Endothelial cell of umbilical vein (primary cell): ENCODE measurements at regions not wholly inside any gene's neighbourhood (a gene's known extent, or its start where the extent isn't known, plus 50 kb on each side); places are given as distances from the start of the nearest gene placed in this dataset.

Experiments used
- BruUV-seq: library from RNA; stranded (reverse); fragments of 400-500 nt; replicated peaks from 2 replicates; lab custom pipeline; 2021; lab: Mats Ljungman, UMichigan
- CTCF ChIA-PET: fragments of 300-600, 350-600 bp; sonication (Branson Sonifier 250); formaldehyde crosslinking; loops from one replicate; lab custom pipeline; 2021; ENCODE audit warnings: antibody characterized with exemption, inconsistent platforms; lab: Charles Lee
- POLR2A ChIA-PET: fragments of 300-600, 350-600 bp; sonication (Branson Sonifier 250); formaldehyde crosslinking; loops from one replicate; lab custom pipeline; 2021; ENCODE audit warnings: antibody characterized with exemption, inconsistent platforms; lab: Charles Lee
- DNase-seq: peaks from one replicate; pipeline ENCODE4 v3.0.0-alpha.2; 2011; ENCODE audit warnings: low read depth, low spot score
- FAIRE-seq: peaks from 2 replicates; lab custom pipeline; 2011; peaks lifted over from hg19 to GRCh38; lab: Jason Lieb, UNC
- H2AFZ ChIP-seq: 2 replicates; pipeline ENCODE4 v1.6.0; 2012; ENCODE audit warnings: low read depth, low read length, control low read depth, inconsistent platforms
- H3K27ac ChIP-seq: 2 replicates; pipeline ENCODE4 v1.5.1; 2011; ENCODE audit warnings: low read depth, mild to moderate bottlenecking, control low read depth, low read length, moderate library complexity; ENCODE audit not compliant: insufficient read depth
- H3K27me3 ChIP-seq, 2 experiments: 2 replicates each; pipeline versions ENCODE4 v1.6.0 to v1.6.1; 2011; ENCODE audit warnings: low read length in 2 of 2, mixed read lengths in 1 of 2; ENCODE audit not compliant: control insufficient read depth in 2 of 2, insufficient read depth in 2 of 2
- H3K36me3 ChIP-seq, 2 experiments: 2 replicates in 1 of 2; 3 replicates in 1 of 2; pipeline ENCODE4 v1.5.1; 2011; ENCODE audit warnings: low read length in 2 of 2, mild to moderate bottlenecking in 1 of 2, moderate library complexity in 1 of 2; ENCODE audit not compliant: control insufficient read depth in 2 of 2, insufficient read depth in 2 of 2; ENCODE audit errors: extremely low read depth in 1 of 2
- H3K4me1 ChIP-seq: 3 replicates; pipeline ENCODE4 v1.5.1; 2011; ENCODE audit warnings: mild to moderate bottlenecking, low read length; ENCODE audit not compliant: control insufficient read depth, insufficient read depth; ENCODE audit errors: extremely low read depth
- H3K4me2 ChIP-seq: 2 replicates; pipeline ENCODE4 v1.6.1; 2011; ENCODE audit warnings: low read length, control low read depth, mixed read lengths; ENCODE audit not compliant: insufficient read depth
- H3K4me3 ChIP-seq, 3 experiments: fragments of 200-600 bp in 1 of 3; sonication (generic), shearing (Covaris generic) in 1 of 3; replicated peaks in 1 of 3; 2 replicates each; pipeline ENCODE4 v1.5.1; 2011 to 2016; ENCODE audit warnings: control low read depth in 3 of 3, low read length in 3 of 3, mild to moderate bottlenecking in 2 of 3, inconsistent platforms in 1 of 3, low read depth in 1 of 3, moderate library complexity in 1 of 3; ENCODE audit not compliant: insufficient read depth in 1 of 3
- H3K79me2 ChIP-seq: 2 replicates; pipeline ENCODE4 v1.6.0; 2012; ENCODE audit warnings: low read length, inconsistent platforms; ENCODE audit not compliant: control insufficient read depth, insufficient read depth
- H3K9ac ChIP-seq: replicated peaks from 2 replicates; pipeline ENCODE3; 2011; ENCODE audit warnings: low read length, control low read depth; ENCODE audit not compliant: insufficient read depth; ENCODE audit errors: extremely low read depth
- H3K9me1 ChIP-seq: replicated peaks from 3 replicates; pipeline ENCODE4 v1.6.0; 2011; ENCODE audit warnings: mild to moderate bottlenecking, low read length; ENCODE audit not compliant: control insufficient read depth, insufficient read depth; ENCODE audit errors: extremely low read depth
- H3K9me3 ChIP-seq: replicated peaks from 2 replicates; pipeline ENCODE4 v1.5.1; 2012; ENCODE audit warnings: low read length, inconsistent platforms; ENCODE audit not compliant: control insufficient read depth, insufficient read depth
- H4K20me1 ChIP-seq: replicated peaks from 2 replicates; pipeline ENCODE3; 2011; ENCODE audit warnings: mild to moderate bottlenecking, low read length; ENCODE audit not compliant: control insufficient read depth, insufficient read depth; ENCODE audit errors: extremely low read depth
- EZH2 ChIP-seq: IDR thresholded peaks from 2 replicates; pipeline ENCODE4 v1.6.1; 2012; ENCODE audit warnings: borderline replicate concordance, low read depth, mild to moderate bottlenecking, moderate library complexity, low read length, inconsistent platforms; ENCODE audit not compliant: severe bottlenecking
- FOS ChIP-seq: IDR thresholded peaks from 2 replicates; pipeline ENCODE4 v1.6.1; 2011; ENCODE audit warnings: mild to moderate bottlenecking, low read length, moderate library complexity, borderline replicate concordance; ENCODE audit not compliant: insufficient read depth
- GATA2 ChIP-seq: IDR thresholded peaks from 2 replicates; pipeline ENCODE4 v1.7.0; 2011; ENCODE audit warnings: low read depth, mild to moderate bottlenecking, moderate library complexity, mixed read lengths, low read length; ENCODE audit not compliant: insufficient read length, insufficient read depth
- JUN ChIP-seq: IDR thresholded peaks from 2 replicates; pipeline ENCODE4 v1.6.1; 2011; ENCODE audit warnings: borderline replicate concordance, low read depth; ENCODE audit not compliant: insufficient read length, insufficient read depth
- MYC ChIP-seq: IDR thresholded peaks from one replicate; pipeline ENCODE4 v1.6.1; 2011; ENCODE audit warnings: mild to moderate bottlenecking, low read depth, low read length
- POLR2A ChIP-seq: IDR thresholded peaks from 2 replicates; pipeline ENCODE4 v1.6.1; 2012; ENCODE audit warnings: low read depth, mild to moderate bottlenecking, control low read depth, low read length
- POLR2AphosphoS5 ChIP-seq: IDR thresholded peaks from 2 replicates; pipeline ENCODE4 v1.6.1; 2012; ENCODE audit warnings: low read depth, mild to moderate bottlenecking, control low read depth, low read length, moderate library complexity; ENCODE audit not compliant: insufficient read depth
- dilution Hi-C: fragments of 300-500 bp; cut with MboI; formaldehyde crosslinking; loops from one replicate; pipeline ENCODE4 v1.15.0; 2019; ENCODE audit warnings: low sequenced_read_pairs; ENCODE audit not compliant: extremely low pct_ligation_motif_present
- intact Hi-C: fragments of 100-400 bp; cut with micrococcal nuclease; formaldehyde crosslinking; loops from one replicate; pipeline ENCODE4 v1.10.0; 2022
- TF ChIP-seq, protein P1 (sequence below), 2 donors: IDR thresholded peaks; 1 replicate in 1 of 2; 2 replicates in 1 of 2; pipeline ENCODE4 v1.5.1; 2011; ENCODE audit warnings: low read length in 2 of 2, mild to moderate bottlenecking in 2 of 2, moderate library complexity in 2 of 2, control low read depth in 1 of 2, inconsistent platforms in 1 of 2, low read depth in 1 of 2; ENCODE audit not compliant: insufficient read depth in 1 of 2; ENCODE audit errors: extremely low read depth in 1 of 2
- TF ChIP-seq, protein P2 (sequence below): IDR thresholded peaks from 2 replicates; pipeline ENCODE4 v1.6.1; 2011; ENCODE audit not compliant: insufficient read depth, insufficient read length

DNA sequence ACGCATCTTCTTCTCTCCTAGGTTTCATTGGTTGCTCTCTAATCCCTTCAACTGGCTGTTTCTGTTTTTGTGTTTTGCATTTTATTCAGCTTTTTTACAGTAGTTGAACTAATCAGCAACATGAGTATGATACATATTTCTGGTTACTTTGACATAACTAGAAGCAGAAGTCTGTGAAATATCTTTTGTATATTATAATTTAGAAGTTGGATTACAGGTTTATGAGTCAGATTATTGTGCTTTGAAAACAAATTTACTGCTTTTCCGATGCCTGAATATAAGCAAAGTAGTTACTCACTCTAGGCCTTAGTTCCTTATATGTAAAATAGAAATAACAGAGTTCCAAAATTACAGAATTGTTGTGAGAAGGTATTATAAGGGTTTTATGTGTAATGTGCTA, 96.2 kb upstream of the MEOX2 start:
- ChIA-PET CTCF (interaction anchor here (0.9 kb wide), 1 partner anchor 23 kb away, joined by 4 read pairs; no protein-coding TSS in a partner anchor), POLR2A (no interaction called here)
- no peaks in the 10 kb centered on the region for H3K4me1 ChIP-seq
- H3K36me3 ChIP-seq = no peaks in the 10 kb centered on the region
- H3K9ac ChIP-seq = no peak overlapping the region
- intact Hi-C loops (loop anchor here (5.0 kb wide), 1 partner anchor 55 kb away; no protein-coding TSS in a partner anchor), dilution Hi-C loops (no loop called here)
- TF ChIP-seq JUN (no peak), FOS (no peak), GATA2 (no peak), POLR2AphosphoS5 (no peak), POLR2A (no peak), MYC (no peak), EZH2 (no peak)
- TF ChIP-seq, protein P1, sequence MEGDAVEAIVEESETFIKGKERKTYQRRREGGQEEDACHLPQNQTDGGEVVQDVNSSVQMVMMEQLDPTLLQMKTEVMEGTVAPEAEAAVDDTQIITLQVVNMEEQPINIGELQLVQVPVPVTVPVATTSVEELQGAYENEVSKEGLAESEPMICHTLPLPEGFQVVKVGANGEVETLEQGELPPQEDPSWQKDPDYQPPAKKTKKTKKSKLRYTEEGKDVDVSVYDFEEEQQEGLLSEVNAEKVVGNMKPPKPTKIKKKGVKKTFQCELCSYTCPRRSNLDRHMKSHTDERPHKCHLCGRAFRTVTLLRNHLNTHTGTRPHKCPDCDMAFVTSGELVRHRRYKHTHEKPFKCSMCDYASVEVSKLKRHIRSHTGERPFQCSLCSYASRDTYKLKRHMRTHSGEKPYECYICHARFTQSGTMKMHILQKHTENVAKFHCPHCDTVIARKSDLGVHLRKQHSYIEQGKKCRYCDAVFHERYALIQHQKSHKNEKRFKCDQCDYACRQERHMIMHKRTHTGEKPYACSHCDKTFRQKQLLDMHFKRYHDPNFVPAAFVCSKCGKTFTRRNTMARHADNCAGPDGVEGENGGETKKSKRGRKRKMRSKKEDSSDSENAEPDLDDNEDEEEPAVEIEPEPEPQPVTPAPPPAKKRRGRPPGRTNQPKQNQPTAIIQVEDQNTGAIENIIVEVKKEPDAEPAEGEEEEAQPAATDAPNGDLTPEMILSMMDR (IDR thresholded peaks at IDR 0.05; ENCODE audit: extremely low read depth in 1 of 2, insufficient read depth in 1 of 2, low read depth in 1 of 2, low read length in 2 of 2) = no peak
- TF ChIP-seq, protein P2, sequence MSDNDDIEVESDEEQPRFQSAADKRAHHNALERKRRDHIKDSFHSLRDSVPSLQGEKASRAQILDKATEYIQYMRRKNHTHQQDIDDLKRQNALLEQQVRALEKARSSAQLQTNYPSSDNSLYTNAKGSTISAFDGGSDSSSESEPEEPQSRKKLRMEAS = no peak
- no peaks in the 10 kb centered on the region for H3K27me3 ChIP-seq
- no peaks in the 10 kb centered on the region for H3K79me2 ChIP-seq
- no peaks in the 10 kb centered on the region for H3K9me3 ChIP-seq
- DNase-seq (no peak), FAIRE-seq (no peak)
- no TSS peak for BruUV-seq
- H4K20me1 ChIP-seq = no peaks in the 10 kb centered on the region
- no peak overlapping the region for H3K4me2 ChIP-seq
- H2AFZ ChIP-seq = no peak overlapping the region
- no peaks in the 10 kb centered on the region for H3K9me1 ChIP-seq
- no peak overlapping the region for H3K4me3 ChIP-seq
- H3K27ac ChIP-seq = no peak overlapping the region
